G401 (cell line): ENCODE measurements at regions not wholly inside any gene's neighbourhood (a gene's known extent, or its start where the extent isn't known, plus 50 kb on each side); places are given as distances from the start of the nearest gene placed in this dataset.

Experiments used
- DNase-seq: peaks from one replicate; pipeline ENCODE4 v3.0.0-alpha.2; 2015; ENCODE audit warnings: low spot score
- in situ Hi-C: cut with HindIII; loops from 2 replicates; pipeline ENCODE4 v1.10.0; 2016; ENCODE audit warnings: low sequenced_read_pairs, mixed read lengths

DNA sequence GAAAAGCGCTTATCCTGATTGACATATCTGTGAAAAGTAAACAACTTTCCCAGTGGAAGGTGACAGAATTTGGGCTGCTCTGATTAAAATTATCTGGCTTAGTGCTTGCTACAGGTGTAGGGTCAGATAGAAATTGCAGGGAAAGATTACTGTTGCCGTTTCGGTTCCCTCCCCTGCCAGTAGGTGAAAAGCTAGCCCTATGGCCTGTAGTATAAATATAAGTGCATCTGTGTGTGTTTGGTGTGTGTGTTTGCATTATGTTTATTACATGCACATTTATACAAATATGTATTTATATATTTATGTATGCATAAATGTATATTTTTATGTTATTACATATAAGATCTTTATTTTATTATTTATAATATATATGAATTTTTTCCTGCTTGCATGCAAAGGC is 72.3 kb upstream of the VOPP1 start:
- in situ Hi-C loops: no loop called here
- no peak for DNase-seq

DNA sequence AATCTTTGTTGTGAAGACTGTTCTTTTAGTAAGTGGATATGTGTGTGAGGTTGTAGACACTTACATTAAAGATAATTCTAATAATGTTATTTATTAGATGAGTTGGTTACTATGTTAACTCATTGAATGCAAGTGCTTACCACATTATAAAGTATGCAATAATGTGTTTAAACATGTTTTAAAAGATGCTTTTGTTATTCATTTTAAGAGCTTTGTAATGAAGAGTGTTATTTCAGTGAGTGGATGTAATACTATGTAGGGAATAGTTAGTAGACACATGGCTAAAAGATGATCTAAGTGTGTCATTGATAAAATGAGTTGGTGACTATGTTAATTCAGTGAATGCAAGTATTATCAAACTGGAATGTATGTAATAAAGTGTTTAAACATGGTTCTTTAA is 70.0 kb upstream of the VOPP1 start:
- DNase-seq: no peak
- in situ Hi-C loops: no loop called here

GRCh38 chr7:55641811-55642210 is 69.5 kb upstream of the VOPP1 start:
- in situ Hi-C loops: no loop called here
- no peak for DNase-seq

- in situ Hi-C loops: no loop called here
- peak; percentile 84 for DNase-seq
Measured at GRCh38 chr7:55641273-55641691, 69.0 kb upstream of the VOPP1 start.

GRCh38 chr7:55639640-55640039 is 67.3 kb upstream of the VOPP1 start:
- no peak for DNase-seq
- in situ Hi-C loops: no loop called here

DNA sequence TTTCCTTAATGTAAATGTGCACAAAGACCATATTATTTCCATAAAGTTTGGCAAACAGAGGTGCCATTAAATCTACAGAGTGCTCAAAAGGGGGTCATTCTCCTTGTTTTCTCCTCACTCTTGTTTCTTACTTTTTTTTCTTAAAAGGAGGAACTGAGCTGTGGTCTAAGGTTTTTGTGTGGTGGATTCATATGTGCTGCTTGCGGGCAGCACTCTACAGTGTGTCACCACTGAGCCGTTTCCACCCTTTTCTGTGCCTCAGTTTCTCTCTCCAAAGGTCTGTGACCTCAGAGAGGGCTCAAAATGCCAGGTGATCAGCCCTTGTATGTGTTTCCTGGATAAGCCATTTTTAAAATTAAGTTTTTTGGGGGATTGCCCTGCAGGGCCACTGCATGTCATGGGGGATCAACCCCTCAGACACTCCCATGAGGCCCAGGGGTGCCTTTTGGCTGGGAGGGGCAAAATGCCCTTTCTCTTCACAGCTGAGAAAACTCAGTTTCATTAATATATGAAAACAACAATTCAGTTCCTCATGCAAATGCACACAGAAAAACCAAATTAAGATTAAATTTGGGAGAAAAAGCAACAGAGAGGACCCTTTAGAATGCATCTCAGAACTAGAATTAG is 56.9 kb upstream of the VOPP1 start:
- no peak for DNase-seq
- in situ Hi-C loops: no loop called here

DNA sequence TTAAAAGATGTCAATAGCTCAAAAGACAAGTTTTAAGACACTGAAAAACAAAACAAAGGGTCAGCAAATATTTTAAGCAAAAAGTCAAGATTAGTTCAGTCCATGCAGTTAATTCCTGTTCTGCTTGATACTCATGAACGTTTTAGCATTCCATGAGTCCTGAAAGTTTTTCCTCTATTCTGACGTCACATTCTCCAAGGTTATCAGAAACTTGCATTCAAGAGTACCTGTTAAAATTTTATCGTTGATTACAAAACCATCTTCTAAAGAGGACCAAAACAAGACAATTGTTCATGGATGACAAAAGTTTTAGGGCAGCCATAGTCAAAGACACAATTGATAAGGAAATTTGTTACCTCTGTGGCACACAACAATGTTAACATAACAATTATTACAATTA is 52.5 kb upstream of the VOPP1 start:
- DNase-seq: no peak
- in situ Hi-C loops: no loop called here

DNA sequence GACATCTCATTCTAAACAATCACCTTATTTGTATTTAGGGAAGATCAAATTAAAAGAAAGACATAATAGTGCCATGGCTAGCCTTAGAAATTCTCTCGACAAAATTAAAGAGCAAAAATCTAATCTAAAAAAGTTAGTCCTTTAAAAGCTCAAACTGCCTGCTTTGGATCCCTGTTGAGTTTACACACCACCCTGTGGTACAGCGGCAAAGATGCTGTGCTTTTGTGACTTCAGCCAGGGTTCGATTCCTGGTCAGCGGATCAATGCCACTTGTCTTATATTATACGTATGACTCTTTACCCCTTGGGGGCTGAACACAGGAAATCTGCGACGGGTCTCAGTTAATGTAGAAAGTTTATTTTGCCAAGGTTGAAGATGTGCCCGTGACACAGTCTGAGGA is 51.3 kb upstream of the VOPP1 start:
- in situ Hi-C loops: no loop called here
- no peak for DNase-seq

- in situ Hi-C loops: no loop called here
- no peak for DNase-seq
Measured at GRCh38 chr7:55622241-55622640, 49.9 kb upstream of the VOPP1 start.
